SK-N-MC (cell line): ENCODE measurements at regions not wholly inside any gene's neighbourhood (a gene's known extent, or its start where the extent isn't known, plus 50 kb on each side); places are given as distances from the start of the nearest gene placed in this dataset.

ENCODE experiments used
- EZH2 ChIP-seq: fragments of 200-600 bp; sonication (generic); IDR thresholded peaks from one replicate; pipeline ENCODE4 v1.6.1; 2017; ENCODE audit warnings: antibody characterized with exemption
- FOXP2 ChIP-seq: optimal IDR thresholded peaks from 2 replicates; pipeline ENCODE3; 2011; ENCODE audit warnings: mild to moderate bottlenecking, moderate library complexity; ENCODE audit not compliant: insufficient read depth; ENCODE audit errors: extremely low read length, control extremely low read depth
- POLR2AphosphoS5 ChIP-seq: IDR thresholded peaks from 2 replicates; pipeline ENCODE4 v1.6.1; 2012; ENCODE audit warnings: mild to moderate bottlenecking, low read depth, low read length, borderline replicate concordance

DNA sequence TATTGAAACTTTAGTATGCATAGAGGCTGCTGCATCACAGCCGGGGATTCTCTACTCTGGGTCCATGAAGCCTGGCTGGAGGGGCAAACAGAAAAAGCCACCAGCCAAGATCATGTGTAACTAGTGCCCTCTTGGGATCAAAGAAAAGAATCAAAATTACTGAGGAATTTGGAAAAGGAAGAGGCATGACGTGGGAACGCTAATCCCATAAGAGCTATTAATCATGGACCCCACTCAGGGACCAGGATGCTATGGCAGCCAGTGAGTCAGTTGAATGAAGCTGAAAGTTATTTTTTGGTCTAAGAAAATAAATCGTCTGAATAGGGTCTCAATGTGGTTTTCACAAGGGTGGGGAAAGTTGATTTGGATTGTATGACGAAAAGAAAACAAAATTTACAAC is 1165.1 kb downstream of the ROBO2 start:
- TF ChIP-seq EZH2 (no peak), POLR2AphosphoS5 (no peak), FOXP2 (no peak)
